Fibroblast of the conjunctiva (primary cell): ENCODE measurements at regions not wholly inside any gene's neighbourhood (a gene's known extent, or its start where the extent isn't known, plus 50 kb on each side); places are given as distances from the start of the nearest gene placed in this dataset.
"Not testable (repeated sequence)": the region's sequence is repeated elsewhere in the genome, so short reads cannot be mapped to it uniquely, and the experiment has no call there.

Experiments
- DNase-seq: peaks from one replicate; pipeline ENCODE4 v3.0.0-alpha.2; 2010; ENCODE audit warnings: low read depth

DNA sequence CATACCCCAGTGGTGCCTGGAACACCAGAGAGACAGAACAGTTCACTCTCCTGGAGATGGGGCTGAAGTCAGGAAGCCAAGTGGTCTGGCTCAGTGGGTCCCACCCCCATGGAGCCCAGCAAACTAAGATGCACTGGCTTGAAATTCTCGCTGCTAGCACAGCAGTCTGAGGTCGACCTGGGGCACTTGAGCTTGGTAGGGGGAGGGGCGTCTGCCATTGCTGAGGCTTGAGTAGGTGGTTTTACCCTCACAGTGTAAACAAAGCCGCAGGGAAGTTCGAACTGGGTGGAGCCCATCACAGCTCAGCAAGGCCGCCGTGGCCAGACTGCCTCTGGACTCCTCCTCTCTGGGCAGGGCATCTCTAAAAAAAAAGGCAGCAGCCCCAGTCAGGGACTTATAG lies 272.0 kb downstream of the KLF13 start:
- no peak for DNase-seq

DNA sequence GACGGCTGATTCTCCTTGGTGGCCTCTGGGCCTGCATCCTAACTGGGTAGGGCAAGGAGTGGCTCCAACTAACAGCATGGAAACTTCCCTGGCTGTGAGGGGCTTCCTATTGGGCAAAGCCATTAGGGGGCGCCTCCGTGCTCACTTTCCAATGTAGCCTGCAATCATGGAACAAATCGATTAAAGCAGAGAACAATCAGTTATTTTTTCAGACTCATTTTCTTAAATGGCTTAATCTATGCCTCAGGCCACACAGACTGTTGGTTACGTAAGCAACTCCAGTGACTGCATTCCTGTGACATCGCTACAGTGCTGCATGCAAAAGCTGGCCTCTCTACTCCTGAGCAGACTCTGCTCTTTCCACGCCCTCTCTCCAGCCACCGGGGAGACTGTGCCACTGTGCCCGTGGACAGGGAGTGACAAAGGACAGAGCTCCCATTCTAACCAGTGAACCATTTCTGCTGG lies 278.9 kb downstream of the KLF13 start:
- DNase-seq, result no peak

DNA sequence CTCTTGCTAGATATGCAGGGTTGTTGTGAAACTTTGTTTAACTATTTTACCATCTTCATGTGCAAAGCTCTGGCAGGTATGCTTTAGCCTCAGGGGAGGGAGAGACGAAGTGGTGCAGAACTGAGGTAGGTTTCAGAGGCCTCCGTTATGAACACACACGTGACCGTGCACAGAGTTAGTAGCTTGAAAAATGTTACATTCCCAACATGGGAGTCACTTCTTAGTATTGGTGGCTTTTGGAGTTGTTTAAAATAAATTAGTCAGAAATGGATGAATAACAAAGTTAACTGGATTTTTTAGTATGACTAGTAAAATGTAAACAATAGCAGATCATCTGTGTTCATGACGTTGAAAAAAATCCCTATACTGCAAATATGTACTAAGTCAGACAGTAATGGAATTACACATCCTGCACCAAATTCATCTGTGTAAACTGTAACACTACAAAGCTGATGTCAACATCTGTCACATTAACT lies 279.6 kb downstream of the KLF13 start:
- peak; percentile 14 for DNase-seq

DNA sequence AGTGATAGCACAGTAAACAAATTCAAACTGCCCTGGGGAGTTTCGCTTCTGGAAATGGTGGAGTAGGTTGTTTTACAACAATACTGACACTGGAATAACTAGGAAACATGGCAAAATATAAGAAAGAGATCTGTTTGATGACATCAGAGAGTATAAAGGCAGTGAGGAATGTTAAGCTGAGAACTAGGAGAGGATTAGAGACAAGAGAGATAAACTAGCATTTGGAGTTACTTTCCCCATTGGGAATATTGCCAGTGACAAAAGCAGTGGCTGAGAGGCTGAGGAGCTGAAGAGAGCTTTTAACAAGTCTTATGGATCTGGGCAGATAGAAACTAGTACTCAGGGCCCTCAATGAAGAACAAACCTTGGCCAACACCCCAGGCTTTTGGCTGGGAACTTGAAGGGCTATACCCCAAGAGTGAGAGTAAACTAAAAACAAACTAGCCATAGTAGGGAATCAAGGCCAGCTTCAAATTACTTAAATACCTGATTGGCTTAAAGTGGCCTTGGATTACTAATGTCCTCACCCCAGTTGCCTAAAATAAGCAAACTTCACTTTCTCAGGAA lies 280.4 kb downstream of the KLF13 start:
- DNase-seq, result no peak

DNA sequence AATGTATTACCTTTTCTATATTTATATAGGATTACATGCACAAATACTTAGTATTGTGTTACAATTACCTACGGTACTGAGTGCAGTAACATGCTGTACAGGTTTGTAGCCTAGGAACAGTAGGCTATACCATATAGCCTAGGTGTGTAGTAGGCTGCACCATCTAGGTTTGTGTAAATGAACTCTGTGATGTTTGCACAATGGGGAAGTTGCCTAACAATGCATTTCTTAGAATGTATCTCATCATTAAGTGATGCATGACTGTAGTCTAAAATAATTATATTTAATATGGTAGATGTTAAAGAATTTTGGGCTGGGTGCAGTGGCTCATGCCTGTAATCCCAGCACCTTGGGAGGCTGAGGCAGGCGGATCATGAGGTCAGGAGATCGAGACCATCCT lies 281.0 kb downstream of the KLF13 start:
- no peak for DNase-seq

DNA sequence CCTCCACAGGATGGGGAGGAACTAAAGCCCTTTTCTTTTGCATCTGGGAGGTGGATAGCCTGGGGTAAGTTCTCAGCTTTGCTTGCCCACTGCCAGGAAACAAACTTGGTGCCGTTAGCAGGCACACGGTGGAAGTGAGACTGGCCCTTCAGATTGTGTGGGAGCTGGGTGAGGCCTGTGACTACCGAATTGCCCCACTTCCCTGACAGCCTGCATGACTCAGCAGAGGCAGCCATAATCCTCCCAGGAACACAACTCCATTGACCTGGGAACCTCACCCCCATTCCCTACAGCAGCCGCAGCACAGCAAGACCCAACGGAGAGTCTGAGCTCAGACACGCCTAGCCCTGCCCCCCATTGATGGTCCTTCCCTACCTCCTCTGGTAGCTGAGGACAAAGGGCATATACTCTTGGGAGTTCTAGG lies 282.6 kb downstream of the KLF13 start:
- DNase-seq, result no peak

DNA sequence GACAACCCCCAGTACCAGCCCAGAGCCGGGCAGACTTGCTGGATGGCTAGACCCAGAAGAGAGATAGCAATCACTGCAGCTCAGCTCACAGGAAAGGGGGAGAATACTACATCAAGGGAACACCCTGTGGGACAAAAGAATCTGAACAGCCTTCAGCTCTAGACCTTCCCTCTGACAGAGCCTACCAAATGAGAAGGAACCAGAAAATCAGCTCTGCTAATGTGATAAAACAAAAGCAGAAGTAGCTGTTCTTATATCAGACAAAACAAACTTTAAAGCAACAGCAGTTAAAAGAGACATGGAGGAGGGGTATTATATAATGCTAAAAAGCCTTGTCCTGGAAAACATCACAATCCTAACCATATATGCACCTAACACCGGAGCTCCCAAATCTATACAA lies 283.3 kb downstream of the KLF13 start:
- no peak for DNase-seq

DNA sequence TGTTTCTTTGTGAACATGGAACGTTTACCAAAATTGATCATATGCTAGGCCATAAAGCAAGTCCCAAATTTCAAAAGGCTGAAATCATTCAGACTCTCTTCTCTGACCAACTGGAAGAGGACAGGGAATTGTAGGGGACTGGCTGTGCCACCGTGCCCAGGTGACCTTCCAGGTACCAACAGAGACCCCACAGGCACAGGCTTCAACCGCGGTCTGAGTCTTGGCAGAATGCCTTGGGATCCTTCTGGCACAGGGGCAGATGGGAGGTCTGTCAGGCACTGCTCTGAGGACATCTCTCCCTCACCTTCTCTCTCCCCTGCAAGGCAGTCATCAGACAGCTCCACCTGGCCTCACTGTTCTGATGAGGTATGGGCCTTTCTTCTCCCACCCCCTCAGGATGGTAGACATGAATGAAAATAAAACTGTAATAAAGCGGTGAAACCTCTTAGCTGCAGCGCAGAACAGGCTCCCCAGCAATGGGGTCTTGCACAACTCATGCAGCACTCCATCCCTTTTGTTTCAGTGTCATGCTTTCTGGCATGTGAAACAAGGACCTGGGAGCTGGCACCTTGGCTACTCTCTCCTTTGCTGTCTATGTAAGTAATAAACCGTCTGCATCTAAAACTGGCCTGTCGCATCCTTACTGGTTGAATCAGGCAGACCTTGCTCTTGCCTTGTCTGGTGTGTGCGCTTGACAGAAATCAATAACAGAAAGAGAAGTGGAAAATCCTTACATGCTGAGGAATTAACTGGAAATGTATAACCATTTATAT lies 289.2 kb downstream of the KLF13 start:
- DNase-seq, result no peak

DNA sequence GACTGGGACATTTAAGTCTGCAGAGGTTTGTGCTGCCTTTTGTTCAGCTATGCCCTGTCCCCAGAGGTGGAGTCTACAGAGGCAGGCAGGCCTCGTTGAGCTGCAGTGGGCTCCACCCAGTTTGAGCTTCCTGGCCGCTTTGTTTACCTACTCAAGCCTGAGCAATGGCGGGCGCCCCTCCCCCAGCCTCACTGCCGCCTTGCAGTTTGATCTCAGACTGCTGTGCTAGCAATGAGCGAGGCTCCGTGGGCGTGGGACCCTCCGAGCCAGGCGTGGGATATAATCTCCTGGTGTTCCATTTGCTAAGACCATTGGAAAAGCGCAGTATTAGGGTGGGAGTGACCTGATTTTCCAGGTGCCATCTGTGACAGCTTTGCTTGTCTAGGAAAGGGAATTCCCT lies 296.7 kb downstream of the KLF13 start:
- not testable (repeated sequence) for DNase-seq

DNA sequence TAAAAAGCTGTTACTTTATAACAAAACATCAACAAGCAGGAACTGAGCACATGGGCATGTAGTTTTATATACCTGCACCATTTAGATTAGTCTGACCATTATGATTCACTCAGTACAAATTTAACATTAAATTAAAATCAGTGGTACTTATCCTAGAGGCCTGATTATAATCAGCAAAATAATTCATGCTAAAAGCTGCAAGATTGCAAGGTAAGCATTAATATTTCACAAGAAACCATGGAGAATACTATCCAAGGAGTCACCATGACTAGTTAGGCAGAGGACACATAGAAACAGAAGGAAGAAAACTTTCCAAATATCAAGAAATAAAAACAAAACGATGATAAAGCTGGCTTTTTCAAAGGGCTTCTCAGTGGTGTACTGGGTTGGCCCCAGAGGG lies 297.5 kb downstream of the KLF13 start:
- DNase-seq, result not testable (repeated sequence)

DNA sequence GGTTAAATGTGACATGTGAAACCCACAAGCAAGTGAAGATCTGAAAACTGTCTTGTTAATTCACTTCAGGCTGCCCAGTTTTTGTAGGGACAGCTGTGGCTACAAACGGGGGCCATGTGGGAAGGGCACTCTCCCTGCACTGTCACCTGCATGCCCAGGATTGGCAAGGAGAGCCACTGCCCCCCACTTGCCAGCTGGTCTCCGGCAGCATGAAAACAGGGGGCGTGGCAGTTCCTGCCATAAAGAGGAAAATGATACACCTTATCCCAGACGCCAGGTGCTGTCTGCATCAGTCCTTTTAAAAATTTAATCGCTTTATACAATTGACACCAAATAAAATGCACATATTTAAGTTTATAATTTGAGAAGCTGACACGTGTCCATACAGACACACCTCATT lies 309.1 kb downstream of the KLF13 start:
- not testable (repeated sequence) for DNase-seq

DNA sequence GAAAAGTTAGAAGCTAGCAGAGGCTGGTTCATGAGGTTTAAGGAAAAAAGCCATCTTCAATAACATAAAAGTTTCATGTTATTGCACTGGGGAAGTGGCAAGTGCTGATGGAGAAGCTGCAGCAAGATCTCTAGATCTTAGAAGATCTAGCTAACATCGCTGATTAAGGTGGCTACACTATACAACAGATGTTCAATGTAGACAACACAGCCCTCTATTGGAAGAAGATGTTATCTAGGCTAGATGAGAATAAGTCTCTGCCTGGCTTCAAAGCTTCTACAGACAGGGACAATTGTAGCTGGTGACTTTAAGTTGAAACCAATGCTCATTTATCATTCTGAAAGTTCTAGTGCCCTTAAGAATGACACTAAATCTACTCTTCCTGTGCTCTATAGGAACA lies 310.3 kb downstream of the KLF13 start:
- DNase-seq, result not testable (repeated sequence)

DNA sequence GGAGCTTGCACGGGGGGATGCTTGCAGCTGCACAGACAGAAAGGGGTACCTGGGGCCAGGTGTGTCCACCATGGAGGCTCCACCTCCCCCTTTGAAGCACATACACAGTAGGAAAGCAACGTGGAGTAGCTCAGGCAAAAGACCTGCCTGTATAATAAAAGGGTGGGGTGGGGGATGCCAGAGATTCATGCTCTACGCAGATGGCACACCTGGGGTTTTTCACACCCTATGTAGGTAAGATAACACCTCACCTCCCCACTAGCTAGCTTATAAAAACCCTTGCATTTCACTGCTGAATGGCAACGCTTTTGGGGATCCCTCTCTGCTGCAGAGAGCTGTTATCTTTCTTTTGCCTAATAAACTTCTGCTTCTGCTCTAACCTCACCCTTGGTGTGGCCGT lies 317.3 kb downstream of the KLF13 start:
- not testable (repeated sequence) for DNase-seq

DNA sequence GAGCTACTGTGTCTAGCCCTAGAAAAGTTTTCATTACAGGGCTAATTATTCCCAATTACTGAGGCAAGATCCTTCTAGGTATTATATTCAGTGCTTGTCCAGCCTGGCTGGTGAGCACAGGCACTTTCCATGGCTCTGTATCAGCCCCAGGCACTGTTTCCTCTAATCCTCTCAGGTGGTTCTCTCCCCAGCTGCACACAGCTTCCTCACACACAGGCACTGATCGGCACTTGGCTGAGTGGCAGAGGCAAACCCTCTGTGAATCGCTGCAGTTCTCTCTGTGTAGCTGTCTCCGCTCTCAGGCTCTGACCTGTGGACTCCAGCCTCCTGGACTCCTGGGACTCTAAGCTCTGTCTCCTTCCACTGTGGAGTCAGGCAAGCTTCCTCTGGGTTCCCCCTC lies 318.1 kb downstream of the KLF13 start:
- DNase-seq, result not testable (repeated sequence)

DNA sequence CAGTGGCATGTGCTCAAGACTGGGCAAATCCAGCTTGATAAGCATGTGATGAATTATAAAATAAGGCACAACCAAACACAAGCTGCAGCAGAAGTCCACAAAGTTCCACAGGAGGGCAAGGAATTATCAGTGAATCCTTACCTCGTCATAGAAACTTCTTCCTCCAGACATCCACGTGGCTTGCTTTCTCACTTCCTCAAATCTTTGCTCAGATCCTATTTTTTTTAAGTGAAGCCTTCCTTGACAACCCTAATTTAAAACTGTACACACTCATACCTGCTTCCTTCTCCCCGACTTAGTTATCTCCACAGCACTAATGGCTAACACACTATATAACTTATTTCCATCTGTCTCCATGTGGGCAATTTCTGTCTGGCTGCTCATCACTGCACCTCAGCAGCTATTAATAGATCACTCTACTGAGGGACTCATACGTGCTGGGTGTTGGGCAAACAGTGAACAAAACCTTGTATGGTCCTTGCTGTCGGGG lies 320.7 kb downstream of the KLF13 start:
- not testable (repeated sequence) for DNase-seq

DNA sequence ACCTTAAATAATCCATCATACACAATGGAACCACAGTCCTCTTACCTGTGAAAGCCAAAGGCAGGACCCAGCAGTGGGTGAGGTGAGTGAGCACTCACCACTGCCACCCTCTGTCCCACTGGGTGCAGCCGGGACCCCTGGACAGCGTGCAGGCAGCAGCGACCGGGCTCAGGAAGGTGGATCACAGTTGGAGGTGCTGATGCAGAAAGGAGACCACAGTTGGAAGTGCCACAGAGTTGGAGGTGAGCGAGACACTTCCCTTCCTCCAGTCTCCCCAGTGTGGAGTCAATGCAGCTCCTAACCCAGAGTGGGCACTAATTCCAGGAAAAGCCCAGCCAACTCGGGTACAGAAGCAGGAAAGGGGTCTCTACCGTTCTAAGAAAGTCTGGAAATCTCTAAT lies 323.0 kb downstream of the KLF13 start:
- not testable (repeated sequence) for DNase-seq

DNA sequence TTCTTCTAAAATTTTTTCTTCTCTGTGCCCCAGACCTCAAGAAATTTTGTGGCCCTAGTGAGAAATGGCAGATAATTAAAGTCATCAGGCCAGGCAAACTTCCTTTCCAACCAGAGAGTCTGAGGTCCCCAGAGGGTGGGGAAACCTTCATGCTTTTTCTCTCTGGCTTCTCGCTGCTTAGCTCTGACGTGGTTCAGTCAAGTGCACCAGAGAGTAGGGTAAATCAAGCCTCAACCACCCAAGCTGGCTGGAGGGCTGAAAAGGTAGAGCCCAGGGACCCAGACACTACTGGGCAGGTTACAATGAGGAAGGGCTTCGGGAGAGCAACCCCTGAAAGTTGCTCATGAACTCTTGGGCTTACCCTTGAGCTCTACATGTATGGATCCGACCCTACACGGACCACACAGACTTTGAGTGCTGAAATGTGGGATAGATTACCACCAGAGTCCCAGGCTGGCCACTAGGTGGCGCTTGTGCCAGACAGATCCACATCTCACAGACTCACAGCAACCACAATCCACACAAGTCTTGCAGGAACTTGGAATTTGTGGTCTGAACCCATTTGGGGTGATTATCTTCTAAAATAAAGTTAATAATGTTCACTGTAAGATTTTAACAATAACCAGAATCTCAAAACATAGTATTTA lies 323.5 kb downstream of the KLF13 start:
- DNase-seq, result not testable (repeated sequence)

DNA sequence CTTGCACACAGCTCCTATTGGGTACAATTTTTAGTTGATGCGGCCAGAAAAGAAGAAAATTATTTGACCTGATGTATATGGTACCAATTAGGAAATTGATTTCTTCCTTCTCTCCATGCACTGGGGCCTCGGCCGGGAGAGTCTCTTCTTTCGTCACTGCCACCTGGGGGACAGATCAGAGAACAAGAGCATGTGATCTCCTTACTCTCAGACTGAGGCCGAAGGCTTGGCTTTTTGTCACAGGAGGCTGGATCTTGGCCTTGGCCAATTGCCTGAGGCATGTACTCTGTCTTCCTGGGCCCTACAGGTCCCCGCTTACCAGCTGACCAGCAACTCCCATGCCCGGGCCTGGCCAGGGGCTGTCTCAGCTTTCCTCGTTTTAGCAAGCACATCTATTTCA lies 330.3 kb downstream of the KLF13 start:
- DNase-seq, result not testable (repeated sequence)

DNA sequence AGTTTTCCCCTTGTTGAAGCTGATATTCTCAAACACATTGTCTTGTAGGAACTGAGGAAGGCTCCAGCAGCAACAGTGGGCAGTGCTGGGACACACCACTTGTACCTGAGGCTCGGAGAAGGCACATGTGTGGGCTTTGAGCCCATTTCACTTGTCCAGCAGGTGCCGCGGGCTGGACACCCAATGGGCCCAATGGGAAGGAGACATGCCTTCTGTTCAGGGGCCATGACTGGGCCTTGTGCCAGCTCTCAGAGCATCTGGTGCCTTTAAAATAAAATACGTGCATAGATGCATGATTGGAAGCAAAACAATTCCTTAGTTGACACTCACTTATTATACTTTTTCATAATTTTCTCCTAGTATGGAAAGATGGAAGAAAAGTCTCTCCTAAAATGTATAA lies 334.2 kb downstream of the KLF13 start:
- DNase-seq, result no peak

DNA sequence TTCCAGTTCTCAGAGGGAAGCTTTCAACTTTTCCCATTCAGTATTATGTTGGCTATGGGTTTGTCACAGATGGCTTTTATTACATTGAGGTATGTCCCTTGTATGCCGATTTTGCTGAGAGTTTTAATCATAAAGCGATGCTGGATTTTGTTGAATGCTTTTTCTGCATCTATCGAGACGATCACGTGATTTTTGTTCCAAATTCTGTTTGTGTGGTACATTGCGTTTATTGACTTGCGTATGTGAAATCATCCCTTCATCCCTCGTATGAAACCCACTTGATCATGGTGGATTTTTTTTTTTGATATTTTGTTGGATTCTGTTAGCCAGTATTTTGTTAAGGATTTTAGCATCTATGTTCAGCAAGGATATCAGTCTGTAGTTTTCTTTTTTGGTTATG lies 339.1 kb downstream of the KLF13 start:
- DNase-seq, result not testable (repeated sequence)

DNA sequence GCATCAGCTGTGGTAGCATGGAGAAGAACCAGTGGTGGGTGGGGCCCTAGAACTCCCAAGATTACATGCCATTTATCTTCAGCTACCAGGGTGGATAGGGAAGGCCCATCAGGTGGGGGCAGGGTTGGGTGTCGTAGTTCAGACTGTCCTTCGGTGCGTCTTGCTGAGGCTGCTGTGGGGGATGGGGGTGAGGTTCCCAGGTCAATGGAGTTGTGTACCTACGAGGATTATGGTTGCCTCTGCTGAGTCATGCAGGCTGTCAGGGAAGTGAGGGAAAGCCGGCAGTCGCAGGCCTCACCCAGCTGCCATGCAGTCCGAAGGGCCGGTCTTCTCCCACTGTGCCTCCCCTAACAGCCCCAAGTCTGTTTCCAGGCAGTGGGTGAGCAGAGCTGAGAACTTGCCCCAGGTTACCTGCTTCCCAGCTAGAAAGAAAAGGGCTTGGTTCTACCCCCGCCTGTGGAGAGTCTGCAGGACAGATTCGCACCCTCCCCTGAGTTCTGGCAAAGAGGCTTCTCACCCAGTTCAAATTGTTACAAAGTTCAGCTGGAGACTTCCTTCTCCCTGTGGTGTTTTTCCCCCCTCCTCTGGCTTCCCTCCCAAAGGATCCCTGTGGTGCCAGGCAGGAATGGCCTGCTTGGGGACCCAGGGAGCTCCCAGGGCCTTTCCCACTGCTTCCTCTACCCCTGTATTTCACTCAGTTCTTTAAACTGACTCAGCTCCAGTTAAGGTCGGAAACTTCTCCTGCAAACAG lies 342.7 kb downstream of the KLF13 start:
- DNase-seq, result not testable (repeated sequence)

DNA sequence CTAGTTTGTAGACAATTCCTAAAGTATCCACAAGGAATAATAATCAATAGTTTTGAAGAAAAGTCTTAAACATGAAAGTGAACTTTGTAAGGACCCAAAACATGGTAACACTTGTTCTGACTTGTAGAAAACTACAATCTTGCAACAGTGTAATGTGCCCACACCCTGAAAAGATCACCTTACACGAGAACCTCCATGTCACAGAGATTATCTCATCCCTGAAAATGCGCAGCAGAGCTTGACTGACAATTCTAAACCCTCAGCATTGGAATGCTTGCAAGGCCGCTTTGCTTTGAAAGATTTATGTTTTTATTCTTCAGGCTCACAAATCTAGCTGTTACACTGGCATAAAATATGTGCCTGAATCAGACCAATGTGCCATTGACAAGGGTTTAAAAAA lies 346.6 kb downstream of the KLF13 start:
- not testable (repeated sequence) for DNase-seq
